ENCODE measurements at regions not wholly inside any gene's neighbourhood (a gene's known extent, or its start where the extent isn't known, plus 50 kb on each side); places are given as distances from the start of the nearest gene placed in this dataset.

GRCh38 chr13:43984292-43984691 is 104.6 kb downstream of the LACC1 start:
- no peak for DNase-seq

GRCh38 chr13:43985422-43986072 is 105.8 kb downstream of the LACC1 start:
- DNase-seq, result no peak

DNA sequence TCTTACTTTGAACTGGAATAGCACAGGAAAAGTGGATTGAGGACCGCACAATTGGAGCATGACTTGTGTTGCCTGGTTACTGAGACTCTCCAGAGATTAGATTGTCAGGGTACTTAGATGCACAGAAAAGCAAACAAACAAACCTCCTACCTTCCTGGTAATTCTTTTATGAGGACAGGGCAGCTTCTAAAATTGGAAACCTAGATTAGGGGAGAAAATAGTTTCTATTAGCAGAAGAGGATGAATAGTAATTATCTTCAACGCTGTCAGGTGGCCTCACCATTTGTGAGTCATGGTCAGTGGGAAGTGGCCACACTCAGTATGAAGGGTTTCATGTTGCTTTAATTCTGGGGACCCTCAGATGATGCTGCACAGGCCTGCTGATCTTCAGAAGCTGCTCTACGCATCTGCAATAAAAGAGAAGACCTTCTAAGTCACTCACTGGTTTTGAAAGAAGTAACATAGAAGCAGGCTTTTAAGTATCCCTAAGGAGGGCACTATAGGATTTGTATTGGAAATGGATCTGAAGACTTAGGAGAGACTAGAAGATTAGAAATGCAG is 106.8 kb downstream of the LACC1 start:
- DNase-seq, result no peak

GRCh38 chr13:43988302-43988701 is 108.6 kb downstream of the LACC1 start:
- peak; percentile 45 for DNase-seq

- DNase-seq, result no peak
These were observed 110.3 kb downstream of the LACC1 start for GRCh38 chr13:43990021-43990420.

GRCh38 chr13:43990829-43991228 is 111.1 kb downstream of the LACC1 start:
- no peak for DNase-seq

GRCh38 chr13:43991773-43992201 is 112.1 kb downstream of the LACC1 start:
- no peak for DNase-seq

- DNase-seq, result no peak
These were observed 112.5 kb downstream of the LACC1 start for GRCh38 chr13:43992211-43992610.

DNA sequence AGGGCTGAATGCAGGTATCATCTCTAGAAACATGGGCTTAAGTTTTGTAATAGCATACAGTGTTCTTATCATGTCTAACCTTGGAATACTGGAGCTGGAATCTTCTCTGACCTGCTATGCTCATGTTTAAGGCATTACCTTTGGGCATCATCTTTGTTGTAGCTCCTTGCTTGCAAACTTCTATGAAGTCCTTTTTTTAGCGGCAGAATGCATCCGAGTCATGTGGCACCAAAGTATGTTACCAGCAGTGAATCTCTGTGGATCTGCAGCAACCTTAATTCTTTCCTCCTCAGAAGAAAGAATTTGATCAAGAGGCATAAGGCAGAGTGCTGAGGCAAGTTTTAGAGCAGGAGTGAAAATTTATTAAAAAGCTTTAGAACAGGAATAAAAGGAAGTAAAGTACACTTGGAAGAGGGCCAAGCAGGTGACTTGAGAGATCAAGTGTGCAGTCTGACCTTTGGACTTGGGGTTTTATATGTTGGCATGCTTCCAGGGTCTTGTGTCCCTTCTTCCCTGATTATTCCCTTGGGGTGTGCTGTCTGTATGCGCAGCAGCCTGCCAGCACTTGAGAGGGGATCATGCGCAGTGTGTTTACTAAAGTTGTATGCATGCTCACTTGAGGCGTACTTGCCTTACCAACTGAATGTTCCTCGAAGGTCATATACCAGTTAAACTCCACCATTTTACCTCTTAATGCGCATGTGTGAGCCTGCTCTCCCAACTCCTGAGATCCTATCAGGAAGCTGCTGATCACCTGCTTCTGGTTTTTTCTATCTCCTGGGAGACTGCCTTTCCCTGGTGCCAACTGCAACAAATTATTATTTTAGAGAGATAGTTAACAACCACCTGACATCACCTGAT is 115.5 kb downstream of the LACC1 start:
- no peak for DNase-seq

GRCh38 chr13:43996221-43996620 is 116.5 kb downstream of the LACC1 start:
- no peak for DNase-seq

GRCh38 chr13:44003481-44003880 is 123.8 kb downstream of the LACC1 start:
- no peak for DNase-seq

GRCh38 chr13:44004878-44005277 is 125.2 kb downstream of the LACC1 start:
- DNase-seq, result peak; percentile 62

- DNase-seq, result no peak
These were observed 127.7 kb downstream of the LACC1 start for GRCh38 chr13:44007451-44007850.

- DNase-seq, result peak; percentile 9
These were observed 131.3 kb downstream of the LACC1 start for GRCh38 chr13:44011036-44011435.

DNA sequence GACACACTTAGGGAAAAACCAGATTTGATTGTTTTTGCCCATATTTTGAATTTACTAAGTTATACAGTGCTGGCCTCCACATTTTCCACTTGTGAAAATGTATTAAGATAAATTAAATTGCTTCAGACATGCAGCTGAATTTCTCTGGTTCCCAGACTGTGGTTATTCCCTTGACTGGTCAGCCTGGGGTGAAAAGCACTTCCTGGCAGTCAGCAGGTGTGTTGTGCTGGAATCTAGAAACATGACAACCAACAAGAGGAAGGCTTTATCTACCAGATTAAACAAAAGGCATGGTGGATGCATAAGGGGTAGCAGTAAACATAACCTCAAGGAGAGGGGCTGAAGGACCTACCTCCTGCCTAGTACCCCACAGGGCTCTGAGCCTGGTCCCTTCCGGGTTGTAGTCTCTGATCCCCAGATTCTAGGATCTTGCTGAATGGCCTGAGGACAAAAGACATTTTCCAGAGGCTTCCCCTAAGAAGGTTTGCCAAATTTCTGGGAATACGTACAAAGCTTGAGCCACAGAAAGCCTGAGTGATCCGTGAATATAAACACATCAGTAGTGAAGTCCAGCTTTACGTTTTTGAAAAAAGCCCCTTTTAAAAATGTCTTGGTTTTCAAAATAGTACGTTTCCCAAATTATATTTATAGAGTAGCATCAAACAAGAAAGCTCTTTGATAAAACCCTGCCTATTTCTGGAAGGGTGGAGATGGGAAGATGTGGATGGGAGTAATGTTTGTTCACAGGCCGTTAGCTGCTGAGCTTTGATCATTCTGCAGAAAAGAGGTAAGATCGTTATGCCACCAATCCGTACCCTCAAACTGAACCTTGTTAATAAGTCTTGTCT is 133.4 kb downstream of the LACC1 start:
- DNase-seq, result no peak

DNA sequence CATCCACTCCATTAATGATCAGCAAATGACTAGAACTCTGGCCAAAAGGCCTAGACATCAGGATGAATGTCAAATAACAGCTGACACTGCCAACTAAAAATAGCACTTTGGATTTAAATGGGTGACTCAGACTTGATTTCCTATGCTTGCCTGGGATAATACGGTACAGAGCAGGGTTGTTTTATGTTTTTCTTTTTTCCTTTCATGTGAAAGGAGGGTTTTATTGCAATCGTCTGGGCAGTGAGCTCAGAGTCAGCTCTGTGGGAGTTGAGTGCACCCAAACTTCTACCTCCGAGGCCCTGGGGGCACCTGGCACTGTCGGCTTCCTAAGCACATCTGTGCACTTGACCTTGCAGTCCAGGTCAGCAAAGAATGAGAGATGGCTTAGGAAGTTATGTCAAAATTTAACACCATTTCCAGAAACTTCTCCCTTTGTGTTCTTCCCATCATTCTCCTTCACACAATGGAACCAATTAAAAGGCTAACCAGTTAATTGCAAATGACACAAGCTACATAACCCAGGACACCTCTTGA is 134.1 kb downstream of the LACC1 start:
- DNase-seq, result peak; percentile 59

GRCh38 chr13:44014501-44014900 is 134.8 kb downstream of the LACC1 start:
- DNase-seq, result no peak

DNA sequence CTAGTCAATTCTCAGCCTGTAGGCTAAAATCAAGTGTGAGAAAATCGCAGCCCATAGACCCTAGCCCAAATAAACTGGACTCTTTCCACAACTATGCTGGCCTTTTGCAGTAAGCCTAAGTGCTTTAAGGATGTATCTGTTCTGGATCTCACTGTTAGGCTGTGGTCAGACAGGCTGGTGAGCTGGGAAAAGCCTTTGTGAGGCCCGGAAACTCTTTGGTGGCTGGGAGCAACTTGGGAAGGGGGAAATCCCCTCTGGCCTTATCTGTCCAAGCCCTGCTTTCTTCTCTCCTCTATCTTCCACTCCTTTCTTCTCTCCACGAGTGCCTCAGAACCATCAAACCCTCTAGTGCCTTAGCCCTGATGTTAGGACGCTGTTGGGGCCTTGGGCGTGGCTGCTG is 135.4 kb downstream of the LACC1 start:
- DNase-seq, result no peak

- DNase-seq, result no peak
These were observed 136.1 kb downstream of the LACC1 start for GRCh38 chr13:44015811-44016210.

GRCh38 chr13:44017756-44018309 is 138.1 kb downstream of the LACC1 start:
- no peak for DNase-seq

GRCh38 chr13:44019651-44020050 is 139.9 kb downstream of the LACC1 start:
- no peak for DNase-seq

DNA sequence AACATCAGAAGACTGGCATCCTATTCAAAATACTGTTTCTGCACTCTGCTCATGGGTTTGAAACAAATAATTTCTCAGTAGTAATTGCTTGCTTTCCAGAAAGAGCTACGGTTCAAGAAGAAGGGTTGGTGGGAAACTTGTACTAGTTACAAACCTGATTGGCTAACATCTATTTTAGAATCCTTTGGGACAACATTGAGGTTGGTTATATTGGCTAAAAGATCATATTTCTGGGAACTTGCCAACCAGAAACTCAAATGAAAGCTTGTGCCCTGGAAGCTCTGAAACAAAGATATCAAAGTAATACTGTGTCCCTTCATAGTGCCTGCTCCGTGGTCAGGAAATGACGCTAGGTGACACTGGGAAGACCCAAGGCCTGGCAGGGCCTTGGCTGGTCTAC is 141.7 kb downstream of the LACC1 start:
- no peak for DNase-seq

Data from fibroblast of skin of scalp (primary cell).